Body of pancreas (tissue), 4 donors: ENCODE measurements at regions not wholly inside any gene's neighbourhood (a gene's known extent, or its start where the extent isn't known, plus 50 kb on each side); places are given as distances from the start of the nearest gene placed in this dataset.

Experiments
- CTCF ChIP-seq, 7 experiments: fragments of 450-650 bp in 4 of 7; fragments of 200-600 bp in 3 of 7; sonication (generic) in 3 of 7; IDR thresholded peaks; one replicate each; pipeline ENCODE4 v1.5.1; 2016 to 2019; ENCODE audit warnings: antibody characterized with exemption in 7 of 7
- POLR2A ChIP-seq, 3 donors: fragments of 450-650 bp; IDR thresholded peaks; one replicate each; pipeline ENCODE4 v1.6.1; 2016; ENCODE audit warnings: antibody characterized with exemption in 3 of 3, mild to moderate bottlenecking in 2 of 3

GRCh38 chr9:124180557-124180956, 77.2 kb upstream of the NEK6 start:
- TF ChIP-seq CTCF (IDR thresholded peaks at IDR 0.05) (no peak), POLR2A (IDR thresholded peaks at IDR 0.05) (no peak)
